ENCODE measurements at regions not wholly inside any gene's neighbourhood (a gene's known extent, or its start where the extent isn't known, plus 50 kb on each side); places are given as distances from the start of the nearest gene placed in this dataset.

- H3K4me3 ChIP-seq (ENCODE audit: low read length): no peak overlapping the region
- Mint-ChIP-seq H3K27me3 (ENCODE audit: insufficient read depth) (no peaks in the 10 kb centered on the region), H3K4me3 (no peak overlapping the region), H3K27ac (no peak overlapping the region), H3K4me1 (peaks cover 13% of the 10 kb centered on the region), H3K9me3 (no peaks in the 10 kb centered on the region), H3K36me3 (ENCODE audit: low read depth) (no peaks in the 10 kb centered on the region)
- H3K9me3 ChIP-seq (ENCODE audit: control insufficient read depth, low read length): no peaks in the 10 kb centered on the region
- WGBS, 2 experiments (ENCODE audit: insufficient coverage in 1 of 2, insufficient read length in 1 of 2): 86 to 88% methylated on average over 4 to 5 of the region's 5 CpGs
- H3K27ac ChIP-seq (ENCODE audit: low read depth, low read length): no peak overlapping the region
- H3K27me3 ChIP-seq (ENCODE audit: control insufficient read depth, insufficient read depth, low read length, poor library complexity, severe bottlenecking): no peaks in the 10 kb centered on the region
- no peak for DNase-seq
- H3K36me3 ChIP-seq (ENCODE audit: control insufficient read depth, insufficient read depth, low read length): no peaks in the 10 kb centered on the region
- no peaks in the 10 kb centered on the region for H3K4me1 ChIP-seq (ENCODE audit: control insufficient read depth, insufficient read depth, low read length)
- TF ChIP-seq CTCF (conservative IDR thresholded peaks at IDR 0.05): no peak
- H3K9ac ChIP-seq (ENCODE audit: extremely low read depth, low read length, poor library complexity, severe bottlenecking): no peak overlapping the region
Measured at GRCh38 chr14:61618448-61618847, 76.9 kb upstream of the HIF1A start.

- Mint-ChIP-seq H3K9me3 (no peaks in the 10 kb centered on the region), H3K4me3 (no peak overlapping the region), H3K27ac (no peak overlapping the region), H3K4me1 (peaks cover 13% of the 10 kb centered on the region), H3K27me3 (ENCODE audit: insufficient read depth) (no peaks in the 10 kb centered on the region), H3K36me3 (ENCODE audit: low read depth) (no peaks in the 10 kb centered on the region)
- Histone ChIP-seq H3K27ac (ENCODE audit: low read depth, low read length) (no peak overlapping the region), H3K9me3 (ENCODE audit: control insufficient read depth, low read length) (no peaks in the 10 kb centered on the region), H3K36me3 (ENCODE audit: control insufficient read depth, insufficient read depth, low read length) (no peaks in the 10 kb centered on the region), H3K9ac (ENCODE audit: extremely low read depth, low read length, poor library complexity, severe bottlenecking) (no peak overlapping the region), H3K4me3 (ENCODE audit: low read length) (no peak overlapping the region), H3K27me3 (ENCODE audit: control insufficient read depth, insufficient read depth, low read length, poor library complexity, severe bottlenecking) (no peaks in the 10 kb centered on the region), H3K4me1 (ENCODE audit: control insufficient read depth, insufficient read depth, low read length) (no peaks in the 10 kb centered on the region)
- 89 to 92% methylated on average over 3 to 4 of the region's 4 CpGs for WGBS, 2 experiments (ENCODE audit: insufficient coverage in 1 of 2, insufficient read length in 1 of 2)
- no peak for TF ChIP-seq CTCF (conservative IDR thresholded peaks at IDR 0.05)
- DNase-seq: no peak
Measured at GRCh38 chr14:61619494-61619893, 75.8 kb upstream of the HIF1A start.

GRCh38 chr14:61620130-61620946, 75.0 kb upstream of the HIF1A start:
- H3K4me1 Mint-ChIP-seq: peaks cover 13% of the 10 kb centered on the region
- 81 to 90% methylated on average over 3 to 6 of the region's 6 CpGs for WGBS, 2 experiments (ENCODE audit: insufficient coverage in 1 of 2, insufficient read length in 1 of 2)
- Histone ChIP-seq H3K4me1 (ENCODE audit: control insufficient read depth, insufficient read depth, low read length) (no peaks in the 10 kb centered on the region), H3K9ac (ENCODE audit: extremely low read depth, low read length, poor library complexity, severe bottlenecking) (no peak overlapping the region), H3K4me3 (ENCODE audit: low read length) (no peak overlapping the region), H3K9me3 (ENCODE audit: control insufficient read depth, low read length) (no peaks in the 10 kb centered on the region), H3K36me3 (ENCODE audit: control insufficient read depth, insufficient read depth, low read length) (no peaks in the 10 kb centered on the region), H3K27me3 (ENCODE audit: control insufficient read depth, insufficient read depth, low read length, poor library complexity, severe bottlenecking) (no peaks in the 10 kb centered on the region), H3K27ac (ENCODE audit: low read depth, low read length) (no peak overlapping the region)
- H3K9me3 Mint-ChIP-seq: no peaks in the 10 kb centered on the region
- no peak overlapping the region for H3K4me3 Mint-ChIP-seq
- H3K27me3 Mint-ChIP-seq (ENCODE audit: insufficient read depth): no peaks in the 10 kb centered on the region
- TF ChIP-seq CTCF (conservative IDR thresholded peaks at IDR 0.05): no peak
- DNase-seq: no peak
- H3K27ac Mint-ChIP-seq: no peak overlapping the region
- H3K36me3 Mint-ChIP-seq (ENCODE audit: low read depth): no peaks in the 10 kb centered on the region
